OCI-LY3 (cell line): ENCODE measurements at regions not wholly inside any gene's neighbourhood (a gene's known extent, or its start where the extent isn't known, plus 50 kb on each side); places are given as distances from the start of the nearest gene placed in this dataset.

Source experiments
- EZH2phosphoT487 ChIP-seq: fragments of 200-600 bp; shearing (Covaris generic); IDR thresholded peaks from 2 replicates; pipeline ENCODE4 v1.6.1; 2018; ENCODE audit warnings: antibody characterized with exemption, mixed run types, low read depth
- TF ChIP-seq, protein P1 (sequence below): fragments of 200-600, 300-600 bp; sonication (generic); IDR thresholded peaks from 2 replicates; pipeline ENCODE4 v1.5.1; 2014; ENCODE audit warnings: antibody characterized with exemption, low read length, low read depth

DNA sequence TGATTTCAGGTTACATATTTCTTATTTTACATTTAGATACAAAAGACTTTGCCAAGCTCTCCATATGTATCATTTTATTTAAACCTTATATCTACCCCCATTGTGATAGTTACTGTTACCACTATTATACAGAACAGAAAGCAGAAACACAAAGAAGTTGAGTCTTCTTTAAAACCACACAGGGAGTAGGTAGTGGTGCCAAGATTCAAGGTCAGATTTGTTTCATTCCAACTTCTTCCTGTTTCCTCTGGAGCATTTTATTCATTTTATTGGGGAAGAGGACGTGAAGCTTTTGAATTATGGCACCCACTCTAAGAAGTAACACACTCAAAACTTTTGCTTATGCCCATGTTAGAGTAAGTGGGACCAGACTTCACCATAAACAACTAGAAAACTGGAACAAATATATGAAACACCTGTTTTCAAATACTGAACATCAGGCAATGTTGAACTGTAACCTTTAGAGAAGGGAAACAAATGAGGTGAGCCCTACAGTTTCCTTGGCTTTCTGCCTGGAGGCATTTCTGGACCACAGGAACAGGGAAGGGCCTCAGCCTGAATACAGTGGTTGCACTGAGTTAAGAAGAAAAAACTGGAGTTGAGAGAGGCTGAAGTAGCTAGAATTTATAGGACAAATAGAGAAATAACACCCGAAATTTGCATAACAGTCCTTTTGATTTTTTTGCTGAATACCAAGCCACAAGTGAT, 160.4 kb upstream of the SSTR1 start:
- no peak for TF ChIP-seq EZH2phosphoT487
- TF ChIP-seq, protein P1, sequence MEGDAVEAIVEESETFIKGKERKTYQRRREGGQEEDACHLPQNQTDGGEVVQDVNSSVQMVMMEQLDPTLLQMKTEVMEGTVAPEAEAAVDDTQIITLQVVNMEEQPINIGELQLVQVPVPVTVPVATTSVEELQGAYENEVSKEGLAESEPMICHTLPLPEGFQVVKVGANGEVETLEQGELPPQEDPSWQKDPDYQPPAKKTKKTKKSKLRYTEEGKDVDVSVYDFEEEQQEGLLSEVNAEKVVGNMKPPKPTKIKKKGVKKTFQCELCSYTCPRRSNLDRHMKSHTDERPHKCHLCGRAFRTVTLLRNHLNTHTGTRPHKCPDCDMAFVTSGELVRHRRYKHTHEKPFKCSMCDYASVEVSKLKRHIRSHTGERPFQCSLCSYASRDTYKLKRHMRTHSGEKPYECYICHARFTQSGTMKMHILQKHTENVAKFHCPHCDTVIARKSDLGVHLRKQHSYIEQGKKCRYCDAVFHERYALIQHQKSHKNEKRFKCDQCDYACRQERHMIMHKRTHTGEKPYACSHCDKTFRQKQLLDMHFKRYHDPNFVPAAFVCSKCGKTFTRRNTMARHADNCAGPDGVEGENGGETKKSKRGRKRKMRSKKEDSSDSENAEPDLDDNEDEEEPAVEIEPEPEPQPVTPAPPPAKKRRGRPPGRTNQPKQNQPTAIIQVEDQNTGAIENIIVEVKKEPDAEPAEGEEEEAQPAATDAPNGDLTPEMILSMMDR: no peak
